ENCODE measurements at regions not wholly inside any gene's neighbourhood (a gene's known extent, or its start where the extent isn't known, plus 50 kb on each side); places are given as distances from the start of the nearest gene placed in this dataset.

- no peak for DNase-seq (ENCODE audit: low read depth)
Measured at GRCh38 chr1:232381394-232382100, 248.4 kb downstream of the SIPA1L2 start.

- no peak for DNase-seq (ENCODE audit: low read depth)
Measured at GRCh38 chr1:232380596-232380995, 249.3 kb downstream of the SIPA1L2 start.

GRCh38 chr1:232380131-232380530 is 249.8 kb downstream of the SIPA1L2 start:
- no peak for DNase-seq (ENCODE audit: low read depth)

GRCh38 chr1:232379063-232379434 is 250.9 kb downstream of the SIPA1L2 start:
- no peak for DNase-seq (ENCODE audit: low read depth)

DNA sequence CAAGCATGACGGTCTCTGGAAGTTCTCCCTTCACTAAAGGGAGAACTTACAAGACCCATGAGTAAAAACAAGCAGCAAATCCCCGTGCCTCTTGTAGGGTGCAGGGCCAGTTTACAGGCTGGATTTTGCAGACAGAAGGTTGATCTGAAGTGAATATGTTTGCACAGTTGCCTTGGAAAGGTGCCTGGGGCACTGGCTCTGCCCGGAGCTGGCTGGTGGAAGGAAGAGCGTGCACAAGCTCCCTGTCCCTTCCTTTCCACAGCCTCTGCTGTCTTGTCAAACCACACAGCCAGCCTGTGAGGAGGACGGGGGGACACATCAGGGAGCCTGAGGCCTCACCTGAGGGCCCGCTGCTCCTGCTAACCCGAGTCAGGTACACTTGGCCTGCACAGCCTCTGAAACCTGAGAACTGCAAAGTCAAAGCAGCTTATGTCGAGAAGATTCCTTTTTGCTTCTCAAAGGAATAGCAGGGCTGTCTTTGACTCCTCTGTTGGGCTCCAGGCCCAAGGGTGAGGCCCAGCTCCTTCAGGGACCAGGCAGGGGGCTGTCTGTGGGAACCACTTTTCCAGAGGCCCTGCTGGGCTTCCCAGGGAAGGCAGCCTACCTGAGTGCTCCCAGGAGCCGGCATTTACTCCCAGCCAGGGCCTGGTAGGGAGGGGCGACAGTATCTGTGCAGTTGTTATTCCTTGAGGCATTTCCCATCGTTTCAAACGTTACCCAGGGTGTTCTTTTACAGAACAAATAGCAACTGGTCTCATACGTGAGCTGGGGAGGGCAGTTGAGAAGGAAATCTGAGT is 251.5 kb downstream of the SIPA1L2 start:
- no peak for DNase-seq (ENCODE audit: low read depth)

DNA sequence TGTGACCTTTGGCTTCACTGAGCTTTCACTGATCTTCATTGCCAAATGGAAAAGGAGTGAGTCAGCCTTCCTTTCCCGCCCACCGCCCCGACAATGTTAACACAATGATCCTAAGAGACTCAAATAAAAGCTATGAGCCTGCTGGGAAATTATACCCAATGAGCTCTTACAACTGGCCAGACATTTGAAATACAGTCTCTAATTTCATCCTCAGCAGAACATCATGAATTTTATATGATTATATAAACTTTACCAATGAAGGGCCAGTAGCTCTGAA is 252.5 kb downstream of the SIPA1L2 start:
- DNase-seq (ENCODE audit: low read depth) = no peak

- DNase-seq (ENCODE audit: low read depth) = no peak
Measured at GRCh38 chr1:232376632-232377493, 253.1 kb downstream of the SIPA1L2 start.

DNA sequence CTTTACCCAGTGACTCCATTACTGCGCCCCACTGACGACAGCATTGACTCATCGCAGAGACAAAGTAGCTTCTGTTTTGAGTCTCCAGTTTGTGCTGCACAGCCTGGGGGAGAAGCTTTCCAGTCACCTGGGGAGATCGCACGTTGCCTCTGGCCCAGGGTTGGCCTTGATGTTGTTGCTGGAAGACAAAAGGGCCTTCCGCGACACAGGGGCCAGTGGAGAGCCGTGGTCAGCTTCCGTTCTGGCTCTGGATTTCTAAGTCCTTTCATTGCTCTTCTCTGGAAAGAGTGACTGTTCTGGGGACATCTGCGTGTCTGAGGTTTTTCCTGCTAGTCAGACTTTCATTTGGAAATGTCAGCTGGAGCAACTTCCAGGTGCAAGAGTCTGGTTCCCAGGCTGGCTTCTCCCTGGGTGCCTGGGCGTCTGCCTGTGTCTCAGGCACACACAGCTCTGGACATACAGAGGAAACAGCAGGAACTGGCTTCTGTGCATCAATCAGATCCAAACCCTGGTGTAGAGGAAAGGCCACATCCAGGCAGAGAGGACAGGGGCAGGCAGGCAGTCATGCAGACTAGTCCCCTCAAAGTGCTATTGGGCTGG is 257.0 kb downstream of the SIPA1L2 start:
- DNase-seq (ENCODE audit: low read depth) = no peak

DNA sequence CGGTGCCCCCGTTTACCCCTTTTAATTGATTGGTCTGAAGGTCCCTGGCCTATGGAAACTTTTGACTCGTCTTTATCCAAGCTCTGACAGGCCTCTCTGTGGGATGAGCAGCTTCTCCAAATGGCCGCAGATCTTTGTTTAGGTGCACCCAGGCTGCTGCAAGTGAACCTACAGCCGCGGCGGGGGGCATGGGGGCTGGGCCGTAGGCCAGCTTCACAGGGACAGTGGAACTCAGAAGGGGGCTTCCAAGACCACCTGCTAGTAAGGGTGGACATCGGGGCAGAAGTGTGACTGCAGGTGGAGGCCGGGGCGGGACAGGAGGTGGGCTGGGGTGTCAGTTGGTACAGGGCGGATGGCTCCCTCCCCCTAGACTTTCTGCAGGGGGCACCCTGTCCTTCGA is 257.5 kb downstream of the SIPA1L2 start:
- no peak for DNase-seq (ENCODE audit: low read depth)

- no peak for DNase-seq (ENCODE audit: low read depth)
Measured at GRCh38 chr1:232369451-232370296, 260.3 kb downstream of the SIPA1L2 start.

DNA sequence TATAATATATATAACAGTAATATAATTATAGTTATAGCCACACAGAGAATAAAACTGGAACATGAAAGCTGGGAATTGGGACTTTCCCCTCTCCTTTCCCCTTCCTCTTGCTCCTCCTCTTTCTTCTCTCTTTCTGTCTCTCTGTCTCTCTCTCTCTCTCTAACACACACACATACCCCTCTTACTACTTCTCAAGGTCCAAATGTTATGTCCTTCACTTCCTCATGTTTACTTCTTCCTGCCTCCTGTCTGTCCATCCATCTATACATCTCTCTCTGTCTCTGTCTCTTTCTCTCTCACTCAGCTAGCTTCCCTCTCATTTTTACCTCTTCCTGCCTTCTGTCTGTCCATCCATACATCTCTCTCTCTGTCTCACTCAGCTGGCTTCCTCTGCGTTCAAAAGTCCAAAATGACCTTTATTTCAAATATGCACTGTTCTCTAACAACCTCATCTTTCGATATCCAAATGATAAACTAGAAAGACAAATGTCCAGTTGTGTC is 261.1 kb downstream of the SIPA1L2 start:
- DNase-seq (ENCODE audit: low read depth) = no peak

DNA sequence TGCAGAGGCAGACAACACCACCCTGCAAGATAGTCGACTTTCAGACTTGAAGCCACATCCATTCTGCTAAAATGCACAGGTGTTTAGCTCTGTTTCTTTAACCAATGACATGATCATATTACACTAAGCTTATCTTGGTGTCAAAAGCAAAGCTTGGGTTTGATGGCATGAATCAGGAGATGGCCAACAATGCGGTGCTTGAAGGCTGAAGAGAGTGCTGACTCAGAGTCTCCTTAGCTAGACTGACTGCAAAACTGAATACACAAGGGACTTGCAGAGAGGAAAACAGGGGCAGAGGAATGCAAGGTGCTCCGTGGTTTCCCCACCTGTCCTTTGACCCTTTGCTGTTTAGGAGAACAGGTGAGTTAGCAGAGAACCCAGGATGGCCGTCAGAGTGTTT is 262.6 kb downstream of the SIPA1L2 start:
- DNase-seq (ENCODE audit: low read depth) = no peak

- DNase-seq (ENCODE audit: low read depth) = no peak
Measured at GRCh38 chr1:232364654-232365382, 265.1 kb downstream of the SIPA1L2 start.

DNA sequence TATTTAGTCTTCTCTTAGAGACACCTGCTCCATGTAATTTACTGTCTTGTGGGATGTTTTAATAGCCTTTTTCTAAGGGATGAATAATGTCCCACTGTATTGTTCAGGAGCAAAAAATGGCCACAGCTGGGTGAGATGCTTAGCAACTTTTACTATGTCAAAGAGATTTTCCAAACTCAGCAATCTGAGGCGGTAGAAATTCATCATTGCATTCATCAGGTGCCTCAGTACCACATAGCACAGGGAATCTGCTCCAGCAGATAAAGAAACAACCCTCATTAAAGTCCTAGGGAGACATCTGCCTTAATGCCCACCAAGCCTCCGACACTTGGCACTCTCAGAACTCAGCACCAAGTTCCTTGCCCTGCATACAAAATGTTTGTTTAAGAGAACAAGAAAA is 266.9 kb downstream of the SIPA1L2 start:
- no peak for DNase-seq (ENCODE audit: low read depth)

GRCh38 chr1:232357416-232357815 is 272.5 kb downstream of the SIPA1L2 start:
- DNase-seq (ENCODE audit: low read depth) = no peak

DNA sequence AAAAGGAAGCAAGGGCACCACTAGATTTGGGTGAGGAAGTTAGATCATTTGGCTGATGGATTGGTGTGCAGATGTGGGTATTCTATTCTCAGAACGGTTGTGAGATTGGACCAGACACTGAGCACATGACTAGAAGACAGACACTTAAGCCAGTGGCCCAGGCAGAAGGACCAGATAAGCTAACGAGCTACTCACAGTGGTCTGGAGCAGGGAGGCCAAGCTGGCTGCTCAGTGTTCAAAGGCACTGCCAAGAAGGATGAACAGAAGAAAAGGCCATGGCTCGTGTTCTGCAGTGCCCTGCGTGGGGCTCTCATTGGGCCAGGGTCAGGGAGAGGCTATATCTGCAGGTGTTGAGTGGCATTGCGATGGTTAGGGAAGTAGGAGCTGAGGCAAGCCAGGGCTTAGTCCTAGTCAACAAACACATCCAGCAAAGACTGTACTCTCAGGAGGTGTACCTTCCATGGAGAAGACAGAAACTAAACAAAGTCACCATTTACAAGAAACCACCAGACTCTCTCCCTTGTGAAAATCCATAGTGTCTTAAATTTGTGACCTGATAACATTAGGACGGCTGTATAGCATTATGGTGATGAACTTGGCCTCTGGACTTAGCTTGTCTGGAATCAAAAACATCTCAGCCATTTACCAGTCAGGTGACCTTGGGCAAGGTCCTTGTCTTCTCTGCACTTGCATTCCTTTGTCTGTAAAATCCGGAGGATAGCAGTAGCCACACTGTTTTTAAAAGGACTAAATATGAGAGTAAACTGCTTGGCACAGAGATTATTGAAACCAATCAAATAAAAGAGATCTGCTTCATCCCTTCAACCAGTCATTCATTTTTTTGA is 274.5 kb downstream of the SIPA1L2 start:
- DNase-seq (ENCODE audit: low read depth) = no peak

- no peak for DNase-seq (ENCODE audit: low read depth)
Measured at GRCh38 chr1:232353001-232353400, 276.9 kb downstream of the SIPA1L2 start.

DNA sequence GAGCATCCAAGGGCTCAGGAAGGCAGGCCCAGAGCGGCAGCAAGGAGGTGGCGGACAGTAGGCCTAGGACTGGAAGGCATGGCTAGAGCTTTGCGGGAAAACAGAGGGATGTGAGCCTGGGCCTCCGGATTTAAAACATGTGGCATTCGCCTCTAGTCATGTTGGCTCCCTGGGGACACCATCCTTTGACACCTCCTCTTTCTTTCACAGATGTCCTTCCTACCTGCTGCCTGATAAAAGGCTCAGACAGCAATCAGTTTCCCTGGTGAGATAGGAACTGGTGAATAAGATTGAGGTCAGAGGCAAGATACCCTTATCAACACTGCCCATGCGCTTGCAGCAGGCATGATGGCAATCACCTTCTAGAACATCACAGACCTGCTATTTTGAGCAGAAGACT is 277.6 kb downstream of the SIPA1L2 start:
- no peak for DNase-seq (ENCODE audit: low read depth)

- DNase-seq (ENCODE audit: low read depth) = no peak
Measured at GRCh38 chr1:232351335-232351734, 278.6 kb downstream of the SIPA1L2 start.

GRCh38 chr1:232346844-232347243 is 283.1 kb downstream of the SIPA1L2 start:
- no peak for DNase-seq (ENCODE audit: low read depth)
